Bronchial epithelial cell (primary cell): ENCODE measurements at regions not wholly inside any gene's neighbourhood (a gene's known extent, or its start where the extent isn't known, plus 50 kb on each side); places are given as distances from the start of the nearest gene placed in this dataset.

Experiments used
- DNase-seq: peaks from one replicate; pipeline ENCODE4 v3.0.0-alpha.2; 2010; ENCODE audit warnings: low read depth
- FAIRE-seq: peaks from 2 replicates; lab custom pipeline; 2011; peaks lifted over from hg19 to GRCh38; lab: Jason Lieb, UNC
- H3K27me3 ChIP-seq: 2 replicates; pipeline ENCODE4 v1.5.1; 2011; ENCODE audit warnings: low read length; ENCODE audit not compliant: control insufficient read depth, insufficient read depth
- H3K36me3 ChIP-seq: 2 replicates; pipeline ENCODE4 v1.5.1; 2011; ENCODE audit warnings: low read length; ENCODE audit not compliant: control insufficient read depth, insufficient read depth
- H3K4me3 ChIP-seq: 2 replicates; pipeline ENCODE4 v1.5.1; 2011; ENCODE audit warnings: mild to moderate bottlenecking, low read depth, low read length, control low read depth
- CTCF ChIP-seq: IDR thresholded peaks from 2 replicates; pipeline ENCODE4 v1.5.1; 2011; ENCODE audit warnings: mild to moderate bottlenecking, moderate library complexity, low read length, control low read depth, inconsistent platforms; ENCODE audit not compliant: insufficient read depth, severe bottlenecking

GRCh38 chr2:8494151-8494550 is 187.7 kb upstream of the ID2 start:
- Histone ChIP-seq H3K27me3 (no peaks in the 10 kb centered on the region), H3K36me3 (no peaks in the 10 kb centered on the region), H3K4me3 (no peak overlapping the region)
- DNase-seq (no peak), FAIRE-seq (no peak)
- no peak for TF ChIP-seq CTCF

GRCh38 chr2:8494589-8494988 is 187.3 kb upstream of the ID2 start:
- no peak for FAIRE-seq
- Histone ChIP-seq H3K4me3 (no peak overlapping the region), H3K36me3 (no peaks in the 10 kb centered on the region), H3K27me3 (no peaks in the 10 kb centered on the region)
- DNase-seq: no peak
- TF ChIP-seq CTCF: no peak

GRCh38 chr2:8495189-8495989 is 186.5 kb upstream of the ID2 start:
- no peak overlapping the region for H3K4me3 ChIP-seq
- TF ChIP-seq CTCF: no peak
- no peaks in the 10 kb centered on the region for H3K27me3 ChIP-seq
- no peak for DNase-seq
- no peaks in the 10 kb centered on the region for H3K36me3 ChIP-seq
- FAIRE-seq: no peak

- no peak for TF ChIP-seq CTCF
- H3K27me3 ChIP-seq: no peaks in the 10 kb centered on the region
- H3K36me3 ChIP-seq: no peaks in the 10 kb centered on the region
- no peak for DNase-seq
- no peak overlapping the region for H3K4me3 ChIP-seq
- no peak for FAIRE-seq
Measured at GRCh38 chr2:8496079-8496478, 185.8 kb upstream of the ID2 start.

- FAIRE-seq (no peak), DNase-seq (no peak)
- no peaks in the 10 kb centered on the region for H3K36me3 ChIP-seq
- no peak overlapping the region for H3K4me3 ChIP-seq
- no peaks in the 10 kb centered on the region for H3K27me3 ChIP-seq
- no peak for TF ChIP-seq CTCF
Measured at GRCh38 chr2:8496617-8497016, 185.2 kb upstream of the ID2 start.

- Histone ChIP-seq H3K27me3 (no peaks in the 10 kb centered on the region), H3K36me3 (no peaks in the 10 kb centered on the region), H3K4me3 (no peak overlapping the region)
- FAIRE-seq (no peak), DNase-seq (no peak)
- TF ChIP-seq CTCF: no peak
Measured at GRCh38 chr2:8498994-8499393, 182.9 kb upstream of the ID2 start.
